ENCODE measurements at regions not wholly inside any gene's neighbourhood (a gene's known extent, or its start where the extent isn't known, plus 50 kb on each side); places are given as distances from the start of the nearest gene placed in this dataset.

GRCh38 chr1:115547696-115548095 is 94.1 kb upstream of the VANGL1 start:
- TF ChIP-seq CTCF (IDR thresholded peaks at IDR 0.05) (no peak), EZH2 (IDR thresholded peaks at IDR 0.05) (no peak), EZH2phosphoT487 (IDR thresholded peaks at IDR 0.05) (no peak)
